ENCODE measurements at regions not wholly inside any gene's neighbourhood (a gene's known extent, or its start where the extent isn't known, plus 50 kb on each side); places are given as distances from the start of the nearest gene placed in this dataset.

DNA sequence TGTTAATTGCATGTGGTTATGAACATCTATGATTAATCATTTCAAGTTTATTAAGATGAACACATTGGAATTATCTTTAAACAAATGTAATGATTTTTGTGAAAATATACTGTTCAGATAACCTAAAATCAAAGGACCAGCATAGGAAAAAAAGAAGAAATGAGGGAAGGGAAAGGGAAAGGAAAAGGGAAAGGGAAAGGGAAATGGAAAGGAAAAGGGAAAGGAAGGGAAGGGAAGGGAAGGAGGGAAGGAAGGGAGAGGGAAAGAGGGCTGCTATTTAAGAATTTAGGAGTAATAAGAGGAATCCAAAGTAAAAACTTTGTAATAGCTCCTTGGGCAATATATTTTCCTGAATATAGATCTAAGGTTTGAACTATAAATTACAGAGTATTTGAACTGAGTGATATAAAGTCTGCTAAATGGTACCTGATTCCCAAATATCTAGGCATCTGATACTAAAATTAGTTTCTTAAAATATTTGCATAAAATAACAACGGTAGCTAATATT is 726.3 kb downstream of the EPHA4 start:
- intact Hi-C loops (cut with DNase I; ENCODE audit: low total_unique reads): no loop called here
- no peaks in the 10 kb centered on the region for H3K36me3 ChIP-seq
- no peak overlapping the region for H3K4me3 ChIP-seq
- H3K27me3 ChIP-seq: no peaks in the 10 kb centered on the region
- no peak for ATAC-seq
- no peaks in the 10 kb centered on the region for H3K9me3 ChIP-seq
- in situ Hi-C loops (cut with MboI; ENCODE audit: low sequenced_read_pairs in 4 of 4): no loop called here
- H3K27ac ChIP-seq: no peak overlapping the region
- peaks cover 4 to 11% of the 10 kb centered on the region in 2 donors for H3K4me1 ChIP-seq
- no peak for DNase-seq
- TF ChIP-seq, protein P1, sequence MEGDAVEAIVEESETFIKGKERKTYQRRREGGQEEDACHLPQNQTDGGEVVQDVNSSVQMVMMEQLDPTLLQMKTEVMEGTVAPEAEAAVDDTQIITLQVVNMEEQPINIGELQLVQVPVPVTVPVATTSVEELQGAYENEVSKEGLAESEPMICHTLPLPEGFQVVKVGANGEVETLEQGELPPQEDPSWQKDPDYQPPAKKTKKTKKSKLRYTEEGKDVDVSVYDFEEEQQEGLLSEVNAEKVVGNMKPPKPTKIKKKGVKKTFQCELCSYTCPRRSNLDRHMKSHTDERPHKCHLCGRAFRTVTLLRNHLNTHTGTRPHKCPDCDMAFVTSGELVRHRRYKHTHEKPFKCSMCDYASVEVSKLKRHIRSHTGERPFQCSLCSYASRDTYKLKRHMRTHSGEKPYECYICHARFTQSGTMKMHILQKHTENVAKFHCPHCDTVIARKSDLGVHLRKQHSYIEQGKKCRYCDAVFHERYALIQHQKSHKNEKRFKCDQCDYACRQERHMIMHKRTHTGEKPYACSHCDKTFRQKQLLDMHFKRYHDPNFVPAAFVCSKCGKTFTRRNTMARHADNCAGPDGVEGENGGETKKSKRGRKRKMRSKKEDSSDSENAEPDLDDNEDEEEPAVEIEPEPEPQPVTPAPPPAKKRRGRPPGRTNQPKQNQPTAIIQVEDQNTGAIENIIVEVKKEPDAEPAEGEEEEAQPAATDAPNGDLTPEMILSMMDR (IDR thresholded peaks at IDR 0.05 in 4 of 5, conservative IDR thresholded peaks at IDR 0.05 in 1 of 5): no peak
- TF ChIP-seq POLR2A (IDR thresholded peaks at IDR 0.05): no peak

DNA sequence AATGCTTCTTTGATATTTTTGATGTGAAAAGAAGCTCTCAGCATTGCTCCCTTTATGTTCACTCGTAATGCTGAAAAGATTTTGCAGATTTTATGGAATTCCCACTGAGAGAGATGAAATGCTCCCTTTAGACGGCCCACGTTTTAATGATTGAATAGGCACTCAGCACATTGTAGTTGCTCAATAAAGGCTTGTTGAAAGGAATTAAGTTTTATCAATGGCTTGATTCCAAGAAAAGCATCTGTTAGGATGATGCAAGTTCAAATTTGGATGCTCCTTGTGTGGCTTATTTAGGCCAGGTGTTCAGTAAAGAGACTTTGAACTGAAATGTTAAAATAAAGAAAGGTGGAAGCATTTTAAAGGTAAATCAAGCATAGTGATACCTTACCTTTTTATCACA is 725.1 kb downstream of the EPHA4 start:
- Histone ChIP-seq H3K4me3 (no peak overlapping the region), H3K27me3 (no peaks in the 10 kb centered on the region), H3K9me3 (no peaks in the 10 kb centered on the region), H3K36me3 (no peaks in the 10 kb centered on the region), H3K4me1 (peaks cover 4 to 11% of the 10 kb centered on the region in 2 donors), H3K27ac (no peak overlapping the region)
- DNase-seq (no peak), ATAC-seq (no peak)
- TF ChIP-seq, protein P1 (IDR thresholded peaks at IDR 0.05 in 4 of 5, conservative IDR thresholded peaks at IDR 0.05 in 1 of 5): no peak
- no peak for TF ChIP-seq POLR2A (IDR thresholded peaks at IDR 0.05)
- intact Hi-C loops (cut with DNase I; ENCODE audit: low total_unique reads): no loop called here
- in situ Hi-C loops (cut with MboI; ENCODE audit: low sequenced_read_pairs in 4 of 4): no loop called here

DNA sequence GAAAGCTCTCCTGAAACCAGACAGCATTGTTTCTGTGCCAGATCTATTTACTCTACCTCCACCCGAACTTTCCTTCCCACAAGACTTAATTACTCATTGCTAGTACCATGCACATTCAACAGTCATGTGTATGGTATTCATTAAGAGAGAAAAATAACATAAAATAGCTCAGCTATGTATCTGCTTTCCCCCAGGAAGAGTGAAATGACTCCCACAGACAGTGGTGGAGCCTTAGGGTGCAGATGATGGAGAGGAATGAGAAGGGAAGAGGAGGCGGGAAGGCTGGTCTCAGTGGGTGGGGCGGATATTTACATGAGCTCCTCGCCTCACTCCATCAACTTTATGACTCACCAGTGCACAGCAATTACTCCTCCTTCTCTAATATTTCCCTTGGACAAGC is 724.5 kb downstream of the EPHA4 start:
- ATAC-seq (no peak), DNase-seq (no peak)
- no peaks in the 10 kb centered on the region for H3K9me3 ChIP-seq
- no peak overlapping the region for H3K27ac ChIP-seq
- in situ Hi-C loops (cut with MboI; ENCODE audit: low sequenced_read_pairs in 4 of 4) (no loop called here), intact Hi-C loops (cut with DNase I; ENCODE audit: low total_unique reads) (no loop called here)
- no peaks in the 10 kb centered on the region for H3K36me3 ChIP-seq
- no peak overlapping the region for H3K4me3 ChIP-seq
- peaks cover 4 to 11% of the 10 kb centered on the region in 2 donors for H3K4me1 ChIP-seq
- no peak for TF ChIP-seq POLR2A (IDR thresholded peaks at IDR 0.05)
- TF ChIP-seq, protein P1 (IDR thresholded peaks at IDR 0.05 in 4 of 5, conservative IDR thresholded peaks at IDR 0.05 in 1 of 5): no peak
- no peaks in the 10 kb centered on the region for H3K27me3 ChIP-seq

DNA sequence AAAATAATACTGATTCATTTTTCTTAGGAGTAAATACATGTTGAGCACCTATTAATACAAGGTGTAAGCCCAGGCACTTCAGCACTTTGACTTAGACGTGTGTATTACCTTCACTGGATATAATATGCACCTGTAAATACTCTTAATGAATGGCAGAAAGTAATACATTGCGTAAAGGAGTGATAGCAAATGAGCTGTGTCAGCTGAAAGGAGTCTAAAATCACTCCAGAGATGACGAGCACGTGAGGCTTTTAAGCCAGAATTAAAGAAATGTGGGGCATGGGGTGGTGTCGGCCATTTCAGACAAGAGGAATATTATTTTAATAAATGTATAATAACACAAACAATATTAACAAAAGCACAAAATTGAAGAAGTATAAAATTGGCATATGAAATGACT is 722.7 kb downstream of the EPHA4 start:
- ATAC-seq: no peak

More for the DNA sequence above, 722.7 kb downstream of the EPHA4 start:
- intact Hi-C loops (cut with DNase I; ENCODE audit: low total_unique reads): no loop called here
- no peak for DNase-seq
- Histone ChIP-seq H3K4me1 (peaks cover 4 to 11% of the 10 kb centered on the region in 2 donors), H3K9me3 (no peaks in the 10 kb centered on the region), H3K27me3 (no peaks in the 10 kb centered on the region), H3K27ac (peak overlapping the region in 2 of 4 donors; percentile 68 to 72), H3K4me3 (no peak overlapping the region), H3K36me3 (no peaks in the 10 kb centered on the region)
- in situ Hi-C loops (cut with MboI; ENCODE audit: low sequenced_read_pairs in 4 of 4): no loop called here
- TF ChIP-seq, protein P1 (IDR thresholded peaks at IDR 0.05 in 4 of 5, conservative IDR thresholded peaks at IDR 0.05 in 1 of 5): no peak
- TF ChIP-seq POLR2A (IDR thresholded peaks at IDR 0.05): no peak

Data from gastrocnemius medialis (tissue), 4 donors.